GM18858 (cell line): ENCODE measurements at regions not wholly inside any gene's neighbourhood (a gene's known extent, or its start where the extent isn't known, plus 50 kb on each side); places are given as distances from the start of the nearest gene placed in this dataset.

Source experiments
- ATAC-seq: cut with Tn5 transposase; IDR thresholded peaks from one replicate; pipeline ENCODE4 v1.9.1; 2021; ENCODE audit not compliant: unreplicated experiment

DNA sequence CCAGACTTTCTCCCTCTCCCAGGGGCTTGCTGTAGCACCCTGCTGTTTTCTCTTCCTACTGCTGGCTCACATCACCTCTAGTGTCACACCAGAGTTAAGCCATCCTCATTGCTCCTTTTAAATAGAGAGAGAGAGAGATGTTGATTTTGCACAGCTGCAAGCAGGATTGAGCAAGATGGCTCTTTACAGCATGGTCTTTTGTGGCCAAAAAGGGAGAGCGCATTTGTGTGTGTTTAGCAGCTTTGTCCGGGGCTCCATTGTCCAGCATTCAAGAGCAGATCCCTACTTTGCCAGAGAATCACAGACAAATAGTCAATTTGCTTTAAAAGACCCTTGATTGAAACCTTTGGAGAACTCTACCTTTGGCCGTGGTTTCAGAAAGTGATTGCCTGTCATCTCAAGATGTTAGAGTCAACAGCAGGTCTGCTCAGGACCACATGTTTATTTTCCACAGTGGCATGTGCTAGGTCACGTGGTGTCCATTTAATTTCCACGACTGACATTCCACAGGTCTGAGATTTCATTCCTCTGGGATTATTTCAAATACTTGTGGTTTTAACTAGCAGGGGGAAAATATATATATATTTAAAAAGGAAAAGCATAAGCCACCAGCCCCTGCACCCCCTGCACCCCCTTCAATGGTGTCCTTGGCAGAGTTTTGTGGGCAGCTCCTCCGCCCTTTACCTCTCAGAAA, 359.9 kb upstream of the SLC14A2 start:
- no peak for ATAC-seq

DNA sequence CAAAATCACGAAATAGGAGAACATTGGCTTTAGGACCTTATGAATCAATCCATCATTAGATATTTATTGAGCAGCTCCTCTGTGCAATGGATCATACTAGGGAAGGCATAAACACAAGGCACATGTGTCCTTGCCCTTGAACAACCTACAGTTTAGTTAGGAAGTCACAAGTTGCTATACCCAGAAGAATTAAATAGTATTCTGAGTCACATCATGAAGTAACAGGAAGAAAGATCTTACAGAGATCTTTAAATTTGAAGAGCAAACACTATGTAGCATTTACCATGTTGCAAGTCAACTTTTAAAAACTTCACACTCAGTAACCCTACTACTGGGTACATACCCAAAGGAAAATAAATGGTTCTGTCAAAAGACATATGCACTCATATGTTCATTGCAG, 355.2 kb upstream of the SLC14A2 start:
- no peak for ATAC-seq

DNA sequence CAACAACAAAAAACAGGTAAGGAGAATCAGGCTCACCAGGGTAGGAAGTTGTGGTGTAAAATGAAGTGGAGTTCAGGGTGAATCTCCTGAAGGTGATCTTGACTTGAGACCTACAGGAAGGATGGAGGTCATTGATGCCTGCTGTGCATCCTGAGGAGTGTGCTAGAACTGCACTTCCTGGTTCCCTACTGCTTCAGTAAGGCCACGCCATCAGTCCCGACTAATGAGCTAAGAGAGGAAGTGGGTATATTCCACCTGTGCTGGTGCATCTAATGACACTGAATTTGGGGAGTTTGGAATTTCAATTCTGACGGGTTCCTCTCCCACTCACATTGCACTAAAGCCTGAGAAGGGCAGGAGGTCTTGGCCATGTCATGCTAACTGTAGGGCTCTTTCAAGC, 349.3 kb upstream of the SLC14A2 start:
- ATAC-seq = no peak

DNA sequence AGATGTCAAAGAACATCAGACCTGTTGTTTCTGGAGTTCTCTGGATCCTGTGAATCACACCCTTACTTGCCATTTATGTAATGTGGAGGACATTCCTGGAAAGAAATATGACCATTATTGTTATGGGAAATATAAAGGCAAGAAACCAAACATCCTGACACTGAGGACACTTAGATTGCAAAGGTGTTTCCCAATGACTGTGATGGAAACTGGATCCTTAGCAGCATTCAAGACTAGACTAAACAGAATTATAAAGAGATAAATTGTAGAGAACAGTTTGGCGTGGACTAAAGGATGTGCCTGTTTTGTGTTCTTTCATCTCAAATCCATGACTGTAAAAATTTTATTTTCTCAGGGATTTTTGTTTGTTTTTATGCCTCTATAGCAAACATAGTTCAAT, 347.7 kb upstream of the SLC14A2 start:
- no peak for ATAC-seq

DNA sequence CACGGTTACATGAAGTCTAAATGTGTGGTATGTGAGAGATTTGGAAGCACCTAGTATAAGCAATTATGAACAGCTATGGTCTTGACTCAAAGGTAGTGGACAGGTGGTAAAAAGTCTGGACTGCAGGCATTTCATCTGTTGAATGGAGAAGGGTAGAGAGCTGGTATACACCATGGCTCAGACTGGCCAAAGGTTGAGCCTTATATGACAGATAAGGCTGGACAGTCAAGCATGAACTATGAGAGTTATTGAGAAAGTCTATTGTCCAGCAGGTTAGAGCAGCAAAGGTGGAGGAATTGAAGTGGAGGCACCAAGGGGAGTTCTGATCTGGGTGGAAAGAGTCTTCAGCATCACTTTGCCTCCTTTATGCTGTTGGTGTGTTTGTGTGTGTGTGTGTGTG, 346.7 kb upstream of the SLC14A2 start:
- ATAC-seq = no peak

DNA sequence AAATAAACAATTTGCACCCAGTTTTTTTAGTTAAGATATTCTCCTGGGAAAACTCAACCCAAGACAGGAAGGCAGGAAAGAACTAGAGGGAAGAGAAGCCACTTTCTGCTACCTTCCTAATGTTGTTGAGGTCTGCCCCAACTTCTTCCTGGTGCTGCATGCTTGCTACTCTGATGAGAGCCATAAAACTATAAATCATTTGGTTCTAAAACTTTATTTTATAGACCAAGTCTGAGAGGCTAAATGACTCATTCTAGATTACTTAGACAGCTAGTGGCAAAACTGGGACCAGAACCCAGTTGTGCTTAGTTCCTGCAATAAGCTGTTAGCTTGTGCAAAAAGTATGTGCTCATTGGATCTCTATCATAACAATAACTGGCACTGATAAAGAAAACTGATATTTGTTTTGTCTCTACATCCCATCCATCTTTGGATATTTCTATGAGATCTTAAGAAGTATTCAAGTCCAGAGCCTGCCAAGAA, 344.9 kb upstream of the SLC14A2 start:
- ATAC-seq = no peak

DNA sequence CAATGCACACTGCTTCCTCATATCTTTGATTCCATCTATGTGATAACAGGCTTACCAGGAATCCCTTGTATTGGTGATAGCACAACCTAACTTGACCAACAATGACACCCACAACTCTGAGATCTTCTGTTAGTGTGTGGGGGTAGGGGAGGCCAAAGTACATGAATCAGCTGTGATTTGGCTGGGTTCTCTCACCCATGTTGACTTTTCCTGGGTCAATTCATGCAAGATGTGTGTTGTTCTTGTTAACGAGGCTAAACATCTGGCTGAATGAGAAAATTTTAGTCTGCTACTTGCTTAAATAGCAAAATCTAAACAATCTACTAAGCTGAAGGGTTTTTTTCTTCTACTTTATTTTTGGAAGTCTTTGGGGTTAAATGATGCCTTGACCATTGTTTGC, 341.2 kb upstream of the SLC14A2 start:
- no peak for ATAC-seq

DNA sequence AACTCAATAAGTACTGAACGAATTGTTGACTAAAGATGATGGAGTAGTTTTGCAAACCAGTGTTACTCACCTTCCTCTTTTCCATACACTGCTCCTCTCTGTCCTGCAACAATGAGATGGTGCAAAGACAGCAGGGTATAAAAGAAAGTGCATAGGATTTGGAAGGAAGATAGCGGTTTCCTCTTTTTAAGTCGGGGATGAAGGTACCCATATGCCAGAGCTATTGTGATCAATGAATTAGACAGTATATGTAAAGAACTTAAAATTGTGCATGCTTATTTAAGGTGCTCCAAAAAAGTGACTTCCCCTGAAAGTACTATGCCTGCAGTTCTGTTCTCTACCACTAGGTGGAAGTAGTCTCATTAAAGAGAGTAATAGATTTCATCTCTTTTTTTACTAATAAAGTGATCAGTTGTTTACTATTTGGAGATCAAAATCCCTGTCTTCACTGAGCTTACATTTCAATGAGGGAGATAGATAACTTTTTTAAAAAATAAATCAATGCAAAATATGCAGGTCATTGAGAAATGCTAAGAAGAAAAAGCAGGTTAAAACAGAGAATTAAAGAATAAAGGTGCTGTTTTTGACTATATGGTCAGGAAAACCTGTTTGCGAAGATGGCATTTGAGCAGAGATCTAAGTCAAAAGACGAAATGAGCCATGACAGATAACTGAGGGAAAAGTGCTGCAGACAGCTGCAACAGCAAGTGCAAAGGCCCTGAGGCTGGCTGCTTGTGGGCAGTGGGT, 339.7 kb upstream of the SLC14A2 start:
- ATAC-seq = no peak

DNA sequence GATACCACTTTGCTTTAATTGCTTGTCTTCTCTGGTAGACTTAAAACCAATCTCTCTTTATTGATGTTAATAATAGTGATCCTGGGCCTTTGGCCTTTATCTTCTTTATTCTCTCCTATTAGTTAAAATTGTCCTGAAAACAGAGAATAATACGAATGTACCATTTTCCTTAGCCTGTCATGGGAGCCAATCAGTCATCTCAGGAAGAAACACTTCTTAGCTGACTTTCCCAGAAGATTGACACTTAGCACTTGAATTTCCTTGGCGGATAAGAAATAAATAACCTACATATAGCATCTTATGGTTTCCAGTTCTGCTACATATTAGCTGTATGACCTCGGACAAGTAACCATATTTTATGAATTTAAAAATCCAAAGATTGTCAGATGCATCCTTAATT, 338.4 kb upstream of the SLC14A2 start:
- ATAC-seq = no peak

DNA sequence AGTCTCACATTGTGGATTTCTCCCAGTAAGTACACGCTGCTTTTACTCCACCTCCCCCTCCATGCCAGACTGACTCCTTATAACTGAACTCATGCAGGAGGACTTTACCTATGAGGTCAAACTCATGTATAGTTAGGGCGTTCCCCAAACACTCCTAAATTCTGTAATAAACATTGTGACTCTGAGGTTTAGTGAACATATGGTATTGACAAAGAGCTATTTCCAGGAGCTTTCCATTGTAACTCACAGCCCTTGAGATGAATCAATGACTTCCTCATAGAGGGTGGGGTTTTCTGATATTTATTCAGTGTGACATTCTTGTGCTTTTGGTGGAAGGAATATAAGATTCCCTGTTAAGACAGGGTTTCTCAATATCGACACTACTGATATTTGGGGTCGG, 337.4 kb upstream of the SLC14A2 start:
- no peak for ATAC-seq

DNA sequence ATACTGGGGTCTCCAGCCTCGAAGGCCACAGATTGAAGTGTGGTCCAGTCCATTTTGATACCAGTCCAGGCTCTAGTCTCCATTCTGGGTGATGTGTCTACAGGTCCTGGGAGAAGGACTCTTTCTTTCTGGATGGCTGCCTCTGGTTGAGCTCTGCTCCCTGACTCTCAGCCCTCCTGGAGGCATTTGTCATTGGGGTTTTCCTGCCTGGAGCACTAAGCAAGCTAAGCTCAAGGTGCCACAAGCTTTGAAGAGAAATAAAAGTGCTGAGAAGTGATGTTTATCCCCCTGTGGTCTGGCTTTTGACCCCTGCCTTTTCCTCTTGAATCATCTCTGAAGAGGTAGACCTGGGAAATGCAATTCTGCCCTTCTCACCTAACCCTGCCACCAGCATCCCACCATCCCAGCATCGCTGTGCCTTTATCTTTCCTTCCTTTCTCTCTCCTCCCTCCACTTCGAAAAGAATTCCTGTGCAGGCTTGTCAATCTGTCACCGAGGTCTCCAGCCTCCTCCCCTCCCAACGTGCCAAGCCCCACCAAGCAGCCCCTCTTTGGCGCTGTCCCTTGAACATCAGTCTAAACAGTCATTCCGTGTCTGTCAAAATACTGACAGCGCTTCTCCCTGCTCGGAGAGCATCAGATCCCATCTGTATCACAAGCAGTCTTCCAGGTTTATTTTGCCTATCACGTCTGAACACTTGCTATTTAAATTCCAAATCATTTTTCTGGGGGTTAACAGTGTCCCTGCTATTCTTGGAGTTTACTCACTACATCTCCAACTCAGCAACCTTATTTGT, 334.6 kb upstream of the SLC14A2 start:
- ATAC-seq = no peak

DNA sequence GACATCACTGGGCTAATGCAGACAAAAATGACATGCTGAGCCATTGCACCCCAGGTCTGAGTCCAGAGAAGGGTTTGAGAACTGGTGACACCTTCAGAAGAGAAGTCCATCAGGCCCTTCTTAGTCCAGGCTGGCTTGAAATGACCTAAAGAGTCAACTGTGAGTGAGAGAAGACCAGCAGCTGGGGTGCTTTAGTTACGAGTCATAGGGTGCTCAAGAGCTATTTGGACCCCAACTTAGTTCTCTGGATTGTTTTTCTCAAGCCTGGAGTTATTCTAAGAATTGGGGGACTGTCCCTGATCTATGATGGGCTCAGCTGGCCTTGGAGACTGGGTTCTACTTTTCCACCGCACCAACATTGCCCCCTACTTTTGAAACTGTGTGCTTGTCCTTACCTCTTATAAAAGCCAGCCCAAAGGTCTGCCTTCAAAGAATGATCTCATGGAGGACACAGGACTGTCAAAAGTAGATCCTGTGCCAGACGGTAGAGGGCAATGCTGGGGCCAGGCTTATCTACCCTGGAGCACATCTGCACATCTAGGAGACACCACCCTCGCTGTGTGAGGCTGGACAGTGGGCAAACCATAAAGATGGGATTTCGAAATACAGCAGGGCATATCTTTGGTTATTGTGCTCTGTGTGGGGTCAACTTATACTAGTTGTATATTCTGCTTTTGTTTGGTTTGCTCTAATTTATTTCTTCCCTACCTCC, 333.0 kb upstream of the SLC14A2 start:
- ATAC-seq = no peak

DNA sequence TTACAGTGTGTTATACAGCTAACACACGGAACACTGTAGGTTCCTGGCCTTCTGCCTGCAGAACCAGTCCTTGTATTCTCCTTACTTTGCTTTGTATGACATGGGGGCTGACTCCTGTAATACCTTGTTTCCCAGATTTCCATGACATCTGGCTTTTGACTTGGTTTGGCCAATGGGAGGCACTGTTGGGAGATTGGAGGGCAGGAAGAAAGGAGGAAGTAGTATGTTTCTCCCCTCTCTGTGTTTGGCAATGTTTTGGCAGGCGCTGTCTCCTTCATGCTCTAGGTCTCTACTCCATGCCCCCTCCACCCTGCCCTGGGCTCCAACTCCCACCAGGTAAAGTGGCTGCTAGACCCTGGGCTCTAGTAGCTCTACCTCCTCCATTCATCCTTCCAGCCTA, 331.1 kb upstream of the SLC14A2 start:
- ATAC-seq = no peak

DNA sequence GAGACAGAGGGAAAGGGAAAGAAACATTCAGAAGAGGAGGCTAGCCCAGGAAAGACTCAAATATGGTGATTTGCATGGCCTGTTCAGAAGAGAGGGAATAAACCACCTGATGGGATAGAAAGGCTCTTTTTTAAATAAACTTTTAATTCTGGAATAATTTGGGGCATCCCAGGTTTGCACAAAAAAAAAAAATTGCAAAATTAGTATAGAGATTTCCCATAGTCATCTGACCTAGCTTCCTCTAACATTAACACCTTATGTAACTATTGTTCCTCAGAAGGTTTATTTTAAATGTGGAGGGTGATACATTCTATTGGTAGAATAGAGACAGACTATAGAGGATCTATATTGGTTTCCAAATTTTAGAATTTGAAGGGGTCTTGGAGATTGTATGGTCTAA, 330.4 kb upstream of the SLC14A2 start:
- no peak for ATAC-seq

DNA sequence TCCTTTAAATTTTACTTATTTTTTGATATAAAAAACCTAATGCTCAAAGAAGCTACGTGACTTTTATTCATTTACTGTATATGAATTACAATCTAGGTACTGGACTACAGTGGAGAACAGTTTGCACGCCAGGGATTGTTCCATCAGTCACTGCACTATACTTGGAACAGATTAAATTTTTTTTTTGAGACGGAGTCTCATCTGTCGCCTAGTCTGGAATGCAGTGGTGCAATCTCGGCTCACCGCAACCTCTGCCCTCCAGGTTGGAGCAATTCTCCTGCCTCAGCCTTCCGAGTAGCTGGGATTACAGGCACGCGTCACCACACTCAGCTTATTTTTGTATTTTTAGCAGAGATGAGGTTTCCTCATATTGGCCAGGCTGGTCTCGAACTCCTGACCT, 330.0 kb upstream of the SLC14A2 start:
- ATAC-seq = no peak

DNA sequence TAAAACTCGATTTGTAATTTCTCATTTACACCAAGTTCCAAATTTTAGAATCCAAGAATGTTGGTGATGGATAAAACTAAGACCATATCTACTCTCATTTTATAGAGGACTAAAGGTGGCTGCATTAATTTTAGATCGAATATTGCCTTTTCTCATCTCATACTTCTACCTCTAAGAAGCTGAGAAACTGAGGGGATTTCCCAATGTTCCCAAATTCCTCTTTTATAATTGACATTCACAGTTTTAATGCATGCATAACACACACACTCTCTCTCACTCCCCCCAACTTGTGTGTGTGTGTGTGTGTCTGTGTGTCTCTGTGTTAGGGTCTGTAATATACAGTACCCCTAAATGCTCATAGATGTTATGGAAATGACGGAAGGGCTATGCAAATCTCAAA, 328.8 kb upstream of the SLC14A2 start:
- no peak for ATAC-seq

DNA sequence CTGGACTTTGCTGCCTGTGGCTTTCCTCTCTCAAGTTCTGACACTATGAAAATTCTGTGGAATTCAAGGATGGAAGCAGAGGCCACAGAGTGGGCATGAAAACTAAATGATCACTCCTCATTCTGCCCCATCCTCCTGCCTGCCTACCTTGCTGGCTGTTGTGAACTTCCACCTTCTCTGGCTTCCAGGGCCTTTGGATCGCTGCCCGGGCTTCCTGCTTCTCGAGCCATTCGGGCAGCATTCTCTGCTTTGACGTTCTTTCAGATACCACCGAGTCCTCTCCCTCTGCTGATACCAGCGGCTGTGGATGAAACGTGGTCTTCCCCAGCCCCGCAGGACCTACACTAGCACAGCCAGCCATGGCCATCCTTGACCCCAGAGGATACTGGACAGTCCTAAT, 327.7 kb upstream of the SLC14A2 start:
- no peak for ATAC-seq

DNA sequence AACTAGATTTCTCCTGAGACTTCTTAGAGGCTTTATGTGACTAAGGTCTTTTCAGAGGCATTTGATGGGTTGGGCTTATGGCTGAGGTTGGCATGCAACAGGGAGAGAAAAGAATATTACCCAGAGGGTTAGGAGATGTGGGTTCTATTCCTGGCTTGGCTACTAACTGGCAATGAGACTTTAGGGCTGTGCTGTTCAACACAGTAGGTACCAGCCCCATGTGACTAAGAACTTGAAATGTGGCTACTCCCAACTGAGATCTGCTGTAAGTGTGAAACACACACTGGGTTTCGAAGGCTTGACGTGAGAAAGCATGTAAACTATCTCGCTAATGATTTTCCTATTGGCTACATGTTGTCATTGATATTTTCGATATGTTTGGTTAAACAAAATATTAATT, 324.9 kb upstream of the SLC14A2 start:
- ATAC-seq = no peak

DNA sequence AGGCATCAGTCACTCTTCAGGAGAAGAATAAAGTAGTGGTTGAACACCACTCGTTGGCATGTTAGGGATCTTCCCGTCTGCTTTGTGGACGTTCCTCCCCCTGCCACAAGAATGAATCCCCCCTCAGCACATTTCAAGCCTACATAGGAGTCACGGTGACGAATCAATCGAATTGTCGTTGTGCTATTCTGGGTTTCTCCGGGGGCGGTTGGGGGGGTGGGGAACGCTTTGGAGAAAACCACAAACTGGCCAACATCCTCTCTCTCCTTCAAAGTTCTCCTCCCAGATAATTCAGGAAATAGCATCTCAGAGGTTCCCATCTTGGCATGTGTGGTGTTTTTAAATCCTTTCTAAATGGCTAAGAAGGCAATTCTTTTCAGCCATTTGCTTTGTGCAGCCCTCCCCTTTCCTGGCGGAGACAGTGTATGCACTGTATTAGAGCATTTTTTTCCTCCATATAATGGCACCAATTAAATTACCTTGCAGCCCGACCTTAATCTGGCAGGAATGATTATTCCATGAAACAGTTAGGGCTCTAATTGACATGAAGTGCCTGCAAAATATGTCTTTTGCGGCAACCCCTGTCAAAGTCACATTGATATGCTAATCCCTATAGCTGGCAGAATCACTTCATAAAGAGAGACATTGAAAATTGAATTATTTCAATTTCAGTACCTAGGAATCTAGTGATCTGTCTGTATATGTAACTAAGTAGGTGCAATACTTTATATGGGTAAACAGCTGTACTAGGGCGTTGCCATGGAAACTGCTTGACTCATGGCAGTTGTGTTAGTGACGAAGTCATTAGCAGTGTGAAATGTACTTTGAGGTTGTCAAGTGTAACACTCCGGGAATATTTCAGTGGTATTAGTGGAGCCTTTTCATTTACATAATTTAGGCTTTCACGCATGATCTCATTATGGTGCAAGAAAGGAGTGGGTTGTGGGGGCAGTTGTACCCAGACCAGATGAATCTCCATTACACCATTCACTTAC, 323.4 kb upstream of the SLC14A2 start:
- ATAC-seq = no peak

DNA sequence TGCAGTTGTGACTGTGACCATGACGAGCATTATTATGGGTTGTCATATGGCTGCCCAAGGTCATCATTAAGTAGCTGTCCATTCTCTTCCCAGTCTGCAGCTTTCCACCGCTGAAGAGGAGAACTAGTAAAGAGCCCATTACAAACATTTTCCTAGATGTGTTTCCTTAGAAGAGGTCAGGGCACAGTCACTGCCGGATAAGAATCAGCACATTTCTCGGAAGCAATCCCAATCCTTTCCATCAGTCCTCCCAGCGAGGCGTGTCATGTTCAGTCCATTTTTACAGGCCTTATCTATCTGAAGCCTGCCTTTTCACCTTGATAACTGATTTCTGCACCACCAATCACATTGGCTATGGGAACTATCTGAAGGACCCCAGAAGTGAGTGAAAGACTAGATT, 319.9 kb upstream of the SLC14A2 start:
- ATAC-seq = no peak
